ENCODE measurements at regions not wholly inside any gene's neighbourhood (a gene's known extent, or its start where the extent isn't known, plus 50 kb on each side); places are given as distances from the start of the nearest gene placed in this dataset.

DNA sequence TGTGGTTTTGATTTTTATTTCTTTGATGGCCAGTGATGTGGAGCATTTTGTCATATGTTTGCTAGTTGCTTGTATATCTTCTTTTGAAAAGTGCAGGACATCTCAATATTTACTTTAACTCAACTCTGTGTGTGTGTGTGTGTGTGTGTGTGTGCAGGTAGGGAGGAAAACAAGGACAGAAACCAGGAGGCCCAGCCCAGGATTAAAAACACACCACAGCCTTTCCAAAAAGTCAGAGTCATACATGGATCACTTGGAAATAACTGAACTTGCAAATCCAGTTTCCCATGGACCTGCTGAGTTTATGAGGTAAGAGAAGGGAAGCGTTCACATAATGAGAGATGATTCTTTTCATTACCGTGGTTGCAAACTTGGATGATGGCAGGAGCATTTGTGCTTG, 189.9 kb upstream of the LYZL1 start:
- TF ChIP-seq, protein P1, sequence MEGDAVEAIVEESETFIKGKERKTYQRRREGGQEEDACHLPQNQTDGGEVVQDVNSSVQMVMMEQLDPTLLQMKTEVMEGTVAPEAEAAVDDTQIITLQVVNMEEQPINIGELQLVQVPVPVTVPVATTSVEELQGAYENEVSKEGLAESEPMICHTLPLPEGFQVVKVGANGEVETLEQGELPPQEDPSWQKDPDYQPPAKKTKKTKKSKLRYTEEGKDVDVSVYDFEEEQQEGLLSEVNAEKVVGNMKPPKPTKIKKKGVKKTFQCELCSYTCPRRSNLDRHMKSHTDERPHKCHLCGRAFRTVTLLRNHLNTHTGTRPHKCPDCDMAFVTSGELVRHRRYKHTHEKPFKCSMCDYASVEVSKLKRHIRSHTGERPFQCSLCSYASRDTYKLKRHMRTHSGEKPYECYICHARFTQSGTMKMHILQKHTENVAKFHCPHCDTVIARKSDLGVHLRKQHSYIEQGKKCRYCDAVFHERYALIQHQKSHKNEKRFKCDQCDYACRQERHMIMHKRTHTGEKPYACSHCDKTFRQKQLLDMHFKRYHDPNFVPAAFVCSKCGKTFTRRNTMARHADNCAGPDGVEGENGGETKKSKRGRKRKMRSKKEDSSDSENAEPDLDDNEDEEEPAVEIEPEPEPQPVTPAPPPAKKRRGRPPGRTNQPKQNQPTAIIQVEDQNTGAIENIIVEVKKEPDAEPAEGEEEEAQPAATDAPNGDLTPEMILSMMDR (IDR thresholded peaks at IDR 0.05): no peak
- no peak for TF ChIP-seq POLR2A (IDR thresholded peaks at IDR 0.05)
